IMR-90 (cell line): ENCODE measurements at regions not wholly inside any gene's neighbourhood (a gene's known extent, or its start where the extent isn't known, plus 50 kb on each side); places are given as distances from the start of the nearest gene placed in this dataset.

Experiments
- CEBPB ChIP-seq: IDR thresholded peaks from 2 replicates; pipeline ENCODE4 v1.6.1; 2012; ENCODE audit warnings: low read depth, low read length, improper control_type of control experiment
- ELK1 ChIP-seq: fragments of 150-350 bp; IDR thresholded peaks from 2 replicates; pipeline ENCODE4 v1.6.1; 2016; ENCODE audit warnings: low read depth, mild to moderate bottlenecking, low read length, moderate library complexity, borderline replicate concordance
- FOS ChIP-seq: fragments of 150-350 bp; IDR thresholded peaks from 2 replicates; pipeline ENCODE4 v1.6.1; 2016; ENCODE audit warnings: low read depth, low read length
- MAFK ChIP-seq: IDR thresholded peaks from 2 replicates; pipeline ENCODE4 v1.6.1; 2012; ENCODE audit warnings: low read depth, low read length, improper control_type of control experiment
- MAZ ChIP-seq: IDR thresholded peaks from 2 replicates; pipeline ENCODE4 v1.6.1; 2012; ENCODE audit warnings: low read depth, mild to moderate bottlenecking, low read length, improper control_type of control experiment, moderate library complexity, borderline replicate concordance
- NFE2L2 ChIP-seq: fragments of 150-350 bp; IDR thresholded peaks from 2 replicates; pipeline ENCODE4 v1.6.1; 2016; ENCODE audit warnings: low read depth, mild to moderate bottlenecking, low read length
- POLR2A ChIP-seq: IDR thresholded peaks from 2 replicates; pipeline ENCODE4 v1.6.1; 2012; ENCODE audit warnings: mild to moderate bottlenecking, low read depth, low read length
- RAD21 ChIP-seq: IDR thresholded peaks from 2 replicates; pipeline ENCODE4 v1.6.1; 2012; ENCODE audit warnings: low read length, improper control_type of control experiment
- RCOR1 ChIP-seq: IDR thresholded peaks from 2 replicates; pipeline ENCODE4 v1.6.1; 2012; ENCODE audit warnings: mild to moderate bottlenecking, low read length, improper control_type of control experiment; ENCODE audit not compliant: insufficient replicate concordance
- RFX5 ChIP-seq: IDR thresholded peaks from 2 replicates; pipeline ENCODE4 v1.8.0; 2012; ENCODE audit warnings: low read depth, mild to moderate bottlenecking, low read length, moderate library complexity
- SMC3 ChIP-seq: fragments of 150-350 bp; IDR thresholded peaks from 2 replicates; pipeline ENCODE4 v1.6.1; 2016; ENCODE audit warnings: low read depth, mild to moderate bottlenecking, antibody characterized with exemption, low read length, moderate library complexity
- USF2 ChIP-seq: fragments of 150-350 bp; IDR thresholded peaks from 2 replicates; pipeline ENCODE4 v1.6.1; 2017; ENCODE audit warnings: mild to moderate bottlenecking, antibody characterized with exemption, low read length, low read depth
- TF ChIP-seq, protein P1 (sequence below): conservative IDR thresholded peaks from 2 replicates; pipeline ENCODE4 v1.5.1; 2012; ENCODE audit warnings: mild to moderate bottlenecking, low read depth, low read length, improper control_type of control experiment

DNA sequence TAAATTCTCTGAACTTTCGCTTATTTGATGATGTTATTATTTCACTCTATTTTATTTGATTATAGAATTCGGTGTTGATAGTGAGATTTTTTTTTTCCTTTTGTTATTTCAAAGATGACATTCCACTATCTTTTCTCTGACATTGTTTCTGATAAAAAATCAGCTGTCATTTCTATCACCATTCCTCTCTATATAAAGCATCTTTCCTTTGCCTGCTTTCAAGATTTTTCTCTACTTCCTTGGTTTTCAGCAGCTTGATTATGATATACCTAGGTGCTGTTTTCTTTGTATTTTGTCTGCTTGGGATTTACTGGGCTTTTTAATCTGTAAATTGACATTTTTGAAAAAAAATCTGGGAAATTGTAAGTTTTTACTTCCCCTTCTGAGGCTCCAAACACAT, 344.0 kb downstream of the HLX start:
- TF ChIP-seq, protein P1, sequence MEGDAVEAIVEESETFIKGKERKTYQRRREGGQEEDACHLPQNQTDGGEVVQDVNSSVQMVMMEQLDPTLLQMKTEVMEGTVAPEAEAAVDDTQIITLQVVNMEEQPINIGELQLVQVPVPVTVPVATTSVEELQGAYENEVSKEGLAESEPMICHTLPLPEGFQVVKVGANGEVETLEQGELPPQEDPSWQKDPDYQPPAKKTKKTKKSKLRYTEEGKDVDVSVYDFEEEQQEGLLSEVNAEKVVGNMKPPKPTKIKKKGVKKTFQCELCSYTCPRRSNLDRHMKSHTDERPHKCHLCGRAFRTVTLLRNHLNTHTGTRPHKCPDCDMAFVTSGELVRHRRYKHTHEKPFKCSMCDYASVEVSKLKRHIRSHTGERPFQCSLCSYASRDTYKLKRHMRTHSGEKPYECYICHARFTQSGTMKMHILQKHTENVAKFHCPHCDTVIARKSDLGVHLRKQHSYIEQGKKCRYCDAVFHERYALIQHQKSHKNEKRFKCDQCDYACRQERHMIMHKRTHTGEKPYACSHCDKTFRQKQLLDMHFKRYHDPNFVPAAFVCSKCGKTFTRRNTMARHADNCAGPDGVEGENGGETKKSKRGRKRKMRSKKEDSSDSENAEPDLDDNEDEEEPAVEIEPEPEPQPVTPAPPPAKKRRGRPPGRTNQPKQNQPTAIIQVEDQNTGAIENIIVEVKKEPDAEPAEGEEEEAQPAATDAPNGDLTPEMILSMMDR: no peak
- TF ChIP-seq POLR2A (no peak), ELK1 (no peak), CEBPB (no peak), RFX5 (no peak), MAFK (no peak), USF2 (no peak), RAD21 (no peak), NFE2L2 (no peak), SMC3 (no peak), RCOR1 (no peak), FOS (no peak), MAZ (no peak)
